ENCODE measurements at regions not wholly inside any gene's neighbourhood (a gene's known extent, or its start where the extent isn't known, plus 50 kb on each side); places are given as distances from the start of the nearest gene placed in this dataset.

DNA sequence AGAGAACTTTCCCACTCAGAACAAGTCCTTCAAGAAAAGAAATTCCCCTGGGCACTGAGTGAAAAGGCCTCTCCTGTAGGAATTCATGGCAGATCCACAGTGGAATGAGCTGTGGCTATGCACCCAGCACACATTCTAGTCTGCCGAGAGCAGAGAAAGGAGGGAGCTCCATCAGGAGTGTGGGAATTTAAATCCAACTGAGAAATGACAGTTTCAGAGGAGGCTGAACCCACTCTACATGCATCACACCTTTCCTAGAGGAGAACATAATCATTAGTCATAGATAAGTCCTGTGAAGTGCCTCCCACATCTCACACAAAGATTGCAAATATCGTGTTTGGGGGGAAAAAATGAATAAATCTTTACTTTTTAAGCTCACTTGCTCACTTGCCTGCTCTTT, 530.2 kb upstream of the HTR1E start:
- no peak for TF ChIP-seq EZH2 (IDR thresholded peaks at IDR 0.05; ENCODE audit: borderline replicate concordance, insufficient read depth, low read depth, low read length, poor library complexity, severe bottlenecking)
- TF ChIP-seq, protein P1, sequence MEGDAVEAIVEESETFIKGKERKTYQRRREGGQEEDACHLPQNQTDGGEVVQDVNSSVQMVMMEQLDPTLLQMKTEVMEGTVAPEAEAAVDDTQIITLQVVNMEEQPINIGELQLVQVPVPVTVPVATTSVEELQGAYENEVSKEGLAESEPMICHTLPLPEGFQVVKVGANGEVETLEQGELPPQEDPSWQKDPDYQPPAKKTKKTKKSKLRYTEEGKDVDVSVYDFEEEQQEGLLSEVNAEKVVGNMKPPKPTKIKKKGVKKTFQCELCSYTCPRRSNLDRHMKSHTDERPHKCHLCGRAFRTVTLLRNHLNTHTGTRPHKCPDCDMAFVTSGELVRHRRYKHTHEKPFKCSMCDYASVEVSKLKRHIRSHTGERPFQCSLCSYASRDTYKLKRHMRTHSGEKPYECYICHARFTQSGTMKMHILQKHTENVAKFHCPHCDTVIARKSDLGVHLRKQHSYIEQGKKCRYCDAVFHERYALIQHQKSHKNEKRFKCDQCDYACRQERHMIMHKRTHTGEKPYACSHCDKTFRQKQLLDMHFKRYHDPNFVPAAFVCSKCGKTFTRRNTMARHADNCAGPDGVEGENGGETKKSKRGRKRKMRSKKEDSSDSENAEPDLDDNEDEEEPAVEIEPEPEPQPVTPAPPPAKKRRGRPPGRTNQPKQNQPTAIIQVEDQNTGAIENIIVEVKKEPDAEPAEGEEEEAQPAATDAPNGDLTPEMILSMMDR (IDR thresholded peaks at IDR 0.05), result no peak
